H1 (cell line): ENCODE measurements at regions not wholly inside any gene's neighbourhood (a gene's known extent, or its start where the extent isn't known, plus 50 kb on each side); places are given as distances from the start of the nearest gene placed in this dataset.

ENCODE experiments used
- ASH2L ChIP-seq: fragments of 200-600, 300-600 bp; sonication (generic); IDR thresholded peaks from one replicate; pipeline ENCODE4 v1.7.1; 2017; ENCODE audit warnings: low read length
- CEBPB ChIP-seq: IDR thresholded peaks from 2 replicates; pipeline ENCODE4 v1.6.1; 2012; ENCODE audit warnings: low read depth, low read length
- CHD2 ChIP-seq: IDR thresholded peaks from 2 replicates; pipeline ENCODE4 v1.6.1; 2012; ENCODE audit warnings: low read length, improper control_type of control experiment
- EZH2 ChIP-seq: fragments of 200-600 bp; sonication (generic); IDR thresholded peaks from 2 replicates; pipeline ENCODE4 v1.7.1; 2012; ENCODE audit warnings: low read depth, mild to moderate bottlenecking, moderate library complexity, low read length, inconsistent platforms; ENCODE audit not compliant: severe bottlenecking
- JUND ChIP-seq: IDR thresholded peaks from 2 replicates; pipeline ENCODE4 v1.6.1; 2011; ENCODE audit warnings: mild to moderate bottlenecking, improper control_type of control experiment, low read length
- KDM1A ChIP-seq: fragments of 200-600, 300-600 bp; sonication (generic); IDR thresholded peaks from 2 replicates; pipeline ENCODE4 v1.7.1; 2016; ENCODE audit warnings: mild to moderate bottlenecking, low read length, borderline replicate concordance
- POLR2AphosphoS5 ChIP-seq: IDR thresholded peaks from 2 replicates; pipeline ENCODE4 v1.6.1; 2011; ENCODE audit warnings: low read depth, low read length
- RAD21 ChIP-seq, 2 experiments: IDR thresholded peaks in 1 of 2; conservative IDR thresholded peaks in 1 of 2; 2 replicates each; pipeline ENCODE4 v1.6.1; 2011; ENCODE audit warnings: low read depth in 2 of 2, low read length in 2 of 2, improper control_type of control experiment in 1 of 2, inconsistent platforms in 1 of 2, mild to moderate bottlenecking in 1 of 2, moderate library complexity in 1 of 2
- RFX5 ChIP-seq: IDR thresholded peaks from 2 replicates; pipeline ENCODE4 v1.6.1; 2011; ENCODE audit warnings: low read depth, low read length, improper control_type of control experiment, borderline replicate concordance
- SAP30 ChIP-seq: fragments of 300-600 bp; sonication (generic); IDR thresholded peaks from 2 replicates; pipeline ENCODE4 v1.7.1; 2012; ENCODE audit warnings: low read length, moderate library complexity, mild to moderate bottlenecking, inconsistent platforms; ENCODE audit not compliant: insufficient read depth, insufficient replicate concordance
- SRF ChIP-seq: IDR thresholded peaks from 2 replicates; pipeline ENCODE4 v1.6.1; 2011; ENCODE audit warnings: mild to moderate bottlenecking, low read depth, low read length, moderate library complexity
- TEAD4 ChIP-seq: IDR thresholded peaks from 2 replicates; pipeline ENCODE4 v1.6.1; 2012; ENCODE audit warnings: low read depth, low read length, inconsistent platforms, mixed read lengths

DNA sequence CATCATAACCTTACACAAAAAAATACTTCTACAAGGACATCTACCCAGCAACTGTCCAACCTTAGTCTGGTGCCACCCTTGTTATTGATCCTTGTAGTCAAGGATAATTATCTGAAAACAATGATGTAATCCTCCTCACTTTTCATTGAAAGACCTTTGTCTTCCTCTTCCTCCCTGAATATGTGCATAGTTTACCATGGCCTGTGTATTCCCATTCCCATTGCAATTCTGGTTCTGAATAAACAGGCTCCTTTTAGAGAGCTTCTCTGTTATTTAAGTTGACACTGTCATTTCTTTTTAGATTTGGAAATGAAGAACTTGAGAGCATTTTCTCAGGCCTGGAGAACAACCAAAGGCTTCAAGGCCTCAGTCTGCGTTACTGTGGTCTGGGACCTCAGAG is 53.3 kb upstream of the RNF7 start:
- TF ChIP-seq CHD2 = no peak
- TF ChIP-seq POLR2AphosphoS5 = no peak
- TF ChIP-seq SAP30 = no peak
- no peak for TF ChIP-seq JUND
- no peak for TF ChIP-seq KDM1A
- no peak for TF ChIP-seq EZH2
- TF ChIP-seq SRF = no peak
- no peak for TF ChIP-seq RFX5
- TF ChIP-seq ASH2L = no peak
- no peak for TF ChIP-seq RAD21 (IDR thresholded peaks at IDR 0.05 in 1 of 2, conservative IDR thresholded peaks at IDR 0.05 in 1 of 2; ENCODE audit: low read depth in 2 of 2, low read length in 2 of 2)
- no peak for TF ChIP-seq TEAD4
- no peak for TF ChIP-seq CEBPB
